GM12865 (cell line): ENCODE measurements at regions not wholly inside any gene's neighbourhood (a gene's known extent, or its start where the extent isn't known, plus 50 kb on each side); places are given as distances from the start of the nearest gene placed in this dataset.
A peak's percentile ranks its signal among the peaks of the same experiment; 100 is the strongest.

Source experiments
- DNase-seq: peaks from one replicate; pipeline ENCODE4 v3.0.0; 2010; ENCODE audit warnings: low read depth
- H3K4me3 ChIP-seq: 2 replicates; pipeline ENCODE4 v1.5.1; 2011; ENCODE audit warnings: mild to moderate bottlenecking, low read depth, low read length, control low read depth
- TF ChIP-seq, protein P1 (sequence below): IDR thresholded peaks from 2 replicates; pipeline ENCODE4 v1.5.1; 2011; ENCODE audit warnings: low read length, control low read depth, low read depth, inconsistent platforms; ENCODE audit not compliant: insufficient read depth; ENCODE audit errors: missing control alignments

- TF ChIP-seq, protein P1, sequence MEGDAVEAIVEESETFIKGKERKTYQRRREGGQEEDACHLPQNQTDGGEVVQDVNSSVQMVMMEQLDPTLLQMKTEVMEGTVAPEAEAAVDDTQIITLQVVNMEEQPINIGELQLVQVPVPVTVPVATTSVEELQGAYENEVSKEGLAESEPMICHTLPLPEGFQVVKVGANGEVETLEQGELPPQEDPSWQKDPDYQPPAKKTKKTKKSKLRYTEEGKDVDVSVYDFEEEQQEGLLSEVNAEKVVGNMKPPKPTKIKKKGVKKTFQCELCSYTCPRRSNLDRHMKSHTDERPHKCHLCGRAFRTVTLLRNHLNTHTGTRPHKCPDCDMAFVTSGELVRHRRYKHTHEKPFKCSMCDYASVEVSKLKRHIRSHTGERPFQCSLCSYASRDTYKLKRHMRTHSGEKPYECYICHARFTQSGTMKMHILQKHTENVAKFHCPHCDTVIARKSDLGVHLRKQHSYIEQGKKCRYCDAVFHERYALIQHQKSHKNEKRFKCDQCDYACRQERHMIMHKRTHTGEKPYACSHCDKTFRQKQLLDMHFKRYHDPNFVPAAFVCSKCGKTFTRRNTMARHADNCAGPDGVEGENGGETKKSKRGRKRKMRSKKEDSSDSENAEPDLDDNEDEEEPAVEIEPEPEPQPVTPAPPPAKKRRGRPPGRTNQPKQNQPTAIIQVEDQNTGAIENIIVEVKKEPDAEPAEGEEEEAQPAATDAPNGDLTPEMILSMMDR = no peak
- H3K4me3 ChIP-seq = no peak overlapping the region
- DNase-seq = no peak
These were observed 385.2 kb downstream of the TNS1 start for GRCh38 chr2:217617616-217618022.

DNA sequence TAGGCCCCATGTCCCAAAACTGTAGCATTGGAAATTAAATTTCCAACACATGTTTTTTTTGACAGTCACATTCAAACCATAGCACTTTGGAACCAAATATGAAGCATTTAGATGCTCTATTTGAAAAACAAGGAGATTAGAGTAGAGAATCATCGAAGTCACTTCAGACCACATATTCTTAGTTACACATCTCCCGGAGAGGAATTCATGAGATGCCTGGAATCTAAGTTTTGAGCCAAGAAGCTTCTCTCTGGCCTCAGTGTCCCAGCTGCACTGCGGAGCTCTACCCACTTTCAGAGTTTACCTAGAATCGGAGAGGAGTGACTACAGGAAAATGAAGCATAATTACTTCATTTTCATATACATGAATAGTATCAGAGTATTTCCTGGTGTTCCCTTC, 385.9 kb downstream of the TNS1 start:
- no peak overlapping the region for H3K4me3 ChIP-seq
- TF ChIP-seq, protein P1 = no peak
- no peak for DNase-seq

DNA sequence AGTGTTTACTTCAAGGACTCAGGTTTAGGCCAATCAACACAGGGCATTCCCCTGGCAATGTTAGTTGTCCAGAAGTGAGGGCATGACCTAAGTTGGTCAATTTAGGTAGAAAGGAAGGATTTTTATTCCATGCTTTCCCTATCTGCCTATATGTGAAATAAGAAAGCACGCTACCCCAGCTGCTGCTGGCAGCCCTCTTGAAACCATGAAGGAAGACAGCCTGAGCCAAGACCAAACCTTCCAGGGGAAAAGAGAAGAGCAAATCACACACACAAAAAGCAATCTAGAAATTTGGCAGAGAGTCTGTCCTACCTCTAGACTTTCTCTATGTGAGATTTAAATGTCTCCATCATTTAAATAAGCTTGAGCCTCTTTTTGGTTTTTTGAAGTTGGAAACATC, 387.6 kb downstream of the TNS1 start:
- TF ChIP-seq, protein P1 = no peak
- no peak overlapping the region for H3K4me3 ChIP-seq
- DNase-seq = no peak

DNA sequence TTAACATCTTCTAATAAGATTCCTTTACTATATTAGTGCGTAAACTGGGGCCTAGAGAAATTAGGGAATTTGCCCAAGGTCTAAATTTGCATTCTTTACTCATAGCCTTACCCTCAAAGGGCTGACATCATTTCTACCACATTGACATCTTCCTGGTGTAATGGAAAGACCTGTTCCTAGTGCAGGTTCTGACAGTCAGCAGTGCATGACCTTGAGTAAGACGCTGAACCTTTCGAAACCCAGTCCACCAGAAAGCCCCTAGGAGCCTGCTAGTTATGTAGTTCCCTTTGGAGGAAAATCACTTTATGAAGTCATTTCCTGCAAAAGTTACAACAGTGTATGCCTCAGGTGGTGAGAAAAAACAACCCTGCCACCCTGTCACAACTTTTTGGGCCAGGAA, 388.3 kb downstream of the TNS1 start:
- TF ChIP-seq, protein P1 = no peak
- no peak overlapping the region for H3K4me3 ChIP-seq
- peak; percentile 58 for DNase-seq

DNA sequence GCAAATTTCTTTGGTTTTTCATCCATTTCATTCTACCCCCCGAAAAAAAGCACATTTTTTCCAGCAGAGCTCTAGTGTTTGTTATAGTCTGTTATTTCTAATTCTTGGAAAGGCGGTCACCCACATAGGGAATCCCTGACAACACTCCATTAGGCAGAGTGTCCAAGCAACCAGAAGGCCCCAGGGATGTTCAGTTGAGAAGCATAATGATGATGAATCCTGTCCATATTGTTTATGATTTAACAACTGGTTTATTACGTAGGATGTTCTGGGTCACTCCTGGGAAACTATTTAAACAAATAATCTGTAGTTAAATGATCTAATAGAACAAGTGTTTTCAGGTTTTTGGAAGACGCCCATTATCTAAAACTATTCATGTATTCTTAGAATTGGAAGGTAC, 388.7 kb downstream of the TNS1 start:
- DNase-seq = no peak
- H3K4me3 ChIP-seq = no peak overlapping the region
- TF ChIP-seq, protein P1 = no peak

GRCh38 chr2:217612920-217613319, 389.9 kb downstream of the TNS1 start:
- DNase-seq = no peak
- no peak overlapping the region for H3K4me3 ChIP-seq
- TF ChIP-seq, protein P1 = no peak

- no peak overlapping the region for H3K4me3 ChIP-seq
- TF ChIP-seq, protein P1 = no peak
- DNase-seq = no peak
These were observed 390.6 kb downstream of the TNS1 start for GRCh38 chr2:217612211-217612610.
